Endothelial cell of umbilical vein (primary cell): ENCODE measurements at regions not wholly inside any gene's neighbourhood (a gene's known extent, or its start where the extent isn't known, plus 50 kb on each side); places are given as distances from the start of the nearest gene placed in this dataset.
A peak's percentile ranks its signal among the peaks of the same experiment; 100 is the strongest.

Experiments used
- BruUV-seq: library from RNA; stranded (reverse); fragments of 400-500 nt; replicated peaks from 2 replicates; lab custom pipeline; 2021; lab: Mats Ljungman, UMichigan
- CTCF ChIA-PET: fragments of 300-600, 350-600 bp; sonication (Branson Sonifier 250); formaldehyde crosslinking; loops from one replicate; lab custom pipeline; 2021; ENCODE audit warnings: antibody characterized with exemption, inconsistent platforms; lab: Charles Lee
- POLR2A ChIA-PET: fragments of 300-600, 350-600 bp; sonication (Branson Sonifier 250); formaldehyde crosslinking; loops from one replicate; lab custom pipeline; 2021; ENCODE audit warnings: antibody characterized with exemption, inconsistent platforms; lab: Charles Lee
- DNase-seq: peaks from one replicate; pipeline ENCODE4 v3.0.0-alpha.2; 2011; ENCODE audit warnings: low read depth, low spot score
- FAIRE-seq: peaks from 2 replicates; lab custom pipeline; 2011; peaks lifted over from hg19 to GRCh38; lab: Jason Lieb, UNC
- H2AFZ ChIP-seq: 2 replicates; pipeline ENCODE4 v1.6.0; 2012; ENCODE audit warnings: low read depth, low read length, control low read depth, inconsistent platforms
- H3K27ac ChIP-seq: 2 replicates; pipeline ENCODE4 v1.5.1; 2011; ENCODE audit warnings: low read depth, mild to moderate bottlenecking, control low read depth, low read length, moderate library complexity; ENCODE audit not compliant: insufficient read depth
- H3K27me3 ChIP-seq, 2 experiments: 2 replicates each; pipeline versions ENCODE4 v1.6.0 to v1.6.1; 2011; ENCODE audit warnings: low read length in 2 of 2, mixed read lengths in 1 of 2; ENCODE audit not compliant: control insufficient read depth in 2 of 2, insufficient read depth in 2 of 2
- H3K36me3 ChIP-seq, 2 experiments: 2 replicates in 1 of 2; 3 replicates in 1 of 2; pipeline ENCODE4 v1.5.1; 2011; ENCODE audit warnings: low read length in 2 of 2, mild to moderate bottlenecking in 1 of 2, moderate library complexity in 1 of 2; ENCODE audit not compliant: control insufficient read depth in 2 of 2, insufficient read depth in 2 of 2; ENCODE audit errors: extremely low read depth in 1 of 2
- H3K4me1 ChIP-seq: 3 replicates; pipeline ENCODE4 v1.5.1; 2011; ENCODE audit warnings: mild to moderate bottlenecking, low read length; ENCODE audit not compliant: control insufficient read depth, insufficient read depth; ENCODE audit errors: extremely low read depth
- H3K4me2 ChIP-seq: 2 replicates; pipeline ENCODE4 v1.6.1; 2011; ENCODE audit warnings: low read length, control low read depth, mixed read lengths; ENCODE audit not compliant: insufficient read depth
- H3K4me3 ChIP-seq, 3 experiments: fragments of 200-600 bp in 1 of 3; sonication (generic), shearing (Covaris generic) in 1 of 3; replicated peaks in 1 of 3; 2 replicates each; pipeline ENCODE4 v1.5.1; 2011 to 2016; ENCODE audit warnings: control low read depth in 3 of 3, low read length in 3 of 3, mild to moderate bottlenecking in 2 of 3, inconsistent platforms in 1 of 3, low read depth in 1 of 3, moderate library complexity in 1 of 3; ENCODE audit not compliant: insufficient read depth in 1 of 3
- H3K79me2 ChIP-seq: 2 replicates; pipeline ENCODE4 v1.6.0; 2012; ENCODE audit warnings: low read length, inconsistent platforms; ENCODE audit not compliant: control insufficient read depth, insufficient read depth
- H3K9ac ChIP-seq: replicated peaks from 2 replicates; pipeline ENCODE3; 2011; ENCODE audit warnings: low read length, control low read depth; ENCODE audit not compliant: insufficient read depth; ENCODE audit errors: extremely low read depth
- H3K9me1 ChIP-seq: replicated peaks from 3 replicates; pipeline ENCODE4 v1.6.0; 2011; ENCODE audit warnings: mild to moderate bottlenecking, low read length; ENCODE audit not compliant: control insufficient read depth, insufficient read depth; ENCODE audit errors: extremely low read depth
- H3K9me3 ChIP-seq: replicated peaks from 2 replicates; pipeline ENCODE4 v1.5.1; 2012; ENCODE audit warnings: low read length, inconsistent platforms; ENCODE audit not compliant: control insufficient read depth, insufficient read depth
- H4K20me1 ChIP-seq: replicated peaks from 2 replicates; pipeline ENCODE3; 2011; ENCODE audit warnings: mild to moderate bottlenecking, low read length; ENCODE audit not compliant: control insufficient read depth, insufficient read depth; ENCODE audit errors: extremely low read depth
- CTCF ChIP-seq, 2 donors: IDR thresholded peaks; 1 replicate in 1 of 2; 2 replicates in 1 of 2; pipeline ENCODE4 v1.5.1; 2011; ENCODE audit warnings: low read length in 2 of 2, mild to moderate bottlenecking in 2 of 2, moderate library complexity in 2 of 2, control low read depth in 1 of 2, inconsistent platforms in 1 of 2, low read depth in 1 of 2; ENCODE audit not compliant: insufficient read depth in 1 of 2; ENCODE audit errors: extremely low read depth in 1 of 2
- EZH2 ChIP-seq: IDR thresholded peaks from 2 replicates; pipeline ENCODE4 v1.6.1; 2012; ENCODE audit warnings: borderline replicate concordance, low read depth, mild to moderate bottlenecking, moderate library complexity, low read length, inconsistent platforms; ENCODE audit not compliant: severe bottlenecking
- FOS ChIP-seq: IDR thresholded peaks from 2 replicates; pipeline ENCODE4 v1.6.1; 2011; ENCODE audit warnings: mild to moderate bottlenecking, low read length, moderate library complexity, borderline replicate concordance; ENCODE audit not compliant: insufficient read depth
- GATA2 ChIP-seq: IDR thresholded peaks from 2 replicates; pipeline ENCODE4 v1.7.0; 2011; ENCODE audit warnings: low read depth, mild to moderate bottlenecking, moderate library complexity, mixed read lengths, low read length; ENCODE audit not compliant: insufficient read length, insufficient read depth
- JUN ChIP-seq: IDR thresholded peaks from 2 replicates; pipeline ENCODE4 v1.6.1; 2011; ENCODE audit warnings: borderline replicate concordance, low read depth; ENCODE audit not compliant: insufficient read length, insufficient read depth
- MAX ChIP-seq: IDR thresholded peaks from 2 replicates; pipeline ENCODE4 v1.6.1; 2011; ENCODE audit not compliant: insufficient read depth, insufficient read length
- MYC ChIP-seq: IDR thresholded peaks from one replicate; pipeline ENCODE4 v1.6.1; 2011; ENCODE audit warnings: mild to moderate bottlenecking, low read depth, low read length
- POLR2A ChIP-seq: IDR thresholded peaks from 2 replicates; pipeline ENCODE4 v1.6.1; 2012; ENCODE audit warnings: low read depth, mild to moderate bottlenecking, control low read depth, low read length
- POLR2AphosphoS5 ChIP-seq: IDR thresholded peaks from 2 replicates; pipeline ENCODE4 v1.6.1; 2012; ENCODE audit warnings: low read depth, mild to moderate bottlenecking, control low read depth, low read length, moderate library complexity; ENCODE audit not compliant: insufficient read depth
- dilution Hi-C: fragments of 300-500 bp; cut with MboI; formaldehyde crosslinking; loops from one replicate; pipeline ENCODE4 v1.15.0; 2019; ENCODE audit warnings: low sequenced_read_pairs; ENCODE audit not compliant: extremely low pct_ligation_motif_present
- intact Hi-C: fragments of 100-400 bp; cut with micrococcal nuclease; formaldehyde crosslinking; loops from one replicate; pipeline ENCODE4 v1.10.0; 2022

- no peaks in the 10 kb centered on the region for H3K79me2 ChIP-seq
- H3K27me3 ChIP-seq = no peaks in the 10 kb centered on the region
- no peaks in the 10 kb centered on the region for H4K20me1 ChIP-seq
- BruUV-seq = TSS peak; percentile 40
- H3K9ac ChIP-seq = no peak overlapping the region
- intact Hi-C loops = loop anchor here (1.0 to 10.0 kb wide), 3 partner anchors 45 to 359 kb away; no protein-coding TSS in a partner anchor
- peak overlapping the region; percentile 42 for H3K4me2 ChIP-seq
- H3K4me1 ChIP-seq = peaks cover 15% of the 10 kb centered on the region
- no peaks in the 10 kb centered on the region for H3K9me3 ChIP-seq
- dilution Hi-C loops = no loop called here
- peak overlapping the region; percentile 79 for H3K27ac ChIP-seq
- FAIRE-seq (no peak), DNase-seq (peak; percentile 85)
- no peaks in the 10 kb centered on the region for H3K36me3 ChIP-seq
- POLR2A ChIA-PET = no interaction called here
- H3K4me3 ChIP-seq = no peak overlapping the region
- H2AFZ ChIP-seq = peak overlapping the region; percentile 19
- TF ChIP-seq MAX = no peak
- TF ChIP-seq MYC = no peak
- TF ChIP-seq POLR2AphosphoS5 = no peak
- peak; percentile 85 for TF ChIP-seq FOS
- no peak for TF ChIP-seq EZH2
- peak; percentile 57 for TF ChIP-seq JUN
- CTCF ChIA-PET = interaction anchor here (0.7 to 2.0 kb wide), 2 partner anchors 11 to 394 kb away, joined by 3 to 5 read pairs; no protein-coding TSS in a partner anchor
- no peaks in the 10 kb centered on the region for H3K9me1 ChIP-seq
Observed at GRCh38 chr13:74825152-74825937, 656.6 kb downstream of the TBC1D4 start.

GRCh38 chr13:74820809-74821208 lies 661.2 kb downstream of the TBC1D4 start:
- CTCF ChIA-PET = no interaction called here
- no peak overlapping the region for H3K27ac ChIP-seq
- no peak for DNase-seq

More at GRCh38 chr13:74820809-74821208, 661.2 kb downstream of the TBC1D4 start:
- no peaks in the 10 kb centered on the region for H4K20me1 ChIP-seq
- intact Hi-C loops = loop anchor here (10.0 kb wide), 1 partner anchor 364 kb away; no protein-coding TSS in a partner anchor
- no peaks in the 10 kb centered on the region for H3K79me2 ChIP-seq
- H3K36me3 ChIP-seq = no peaks in the 10 kb centered on the region
- H3K4me1 ChIP-seq = peaks cover 10% of the 10 kb centered on the region
- TF ChIP-seq MYC = no peak
- no peak for TF ChIP-seq JUN
- no peak for TF ChIP-seq GATA2
- no peak for TF ChIP-seq FOS
- TF ChIP-seq POLR2AphosphoS5 = no peak
- TF ChIP-seq EZH2 = no peak
- no peak for TF ChIP-seq MAX
- TF ChIP-seq CTCF (IDR thresholded peaks at IDR 0.05; ENCODE audit: extremely low read depth in 1 of 2, insufficient read depth in 1 of 2, low read depth in 1 of 2, low read length in 2 of 2) = no peak
- no peak for TF ChIP-seq POLR2A
- H3K4me3 ChIP-seq = no peak overlapping the region
- no peak overlapping the region for H3K4me2 ChIP-seq
- H2AFZ ChIP-seq = no peak overlapping the region
- no peaks in the 10 kb centered on the region for H3K9me1 ChIP-seq
- H3K9ac ChIP-seq = no peak overlapping the region
- POLR2A ChIA-PET = no interaction called here
- no peak for FAIRE-seq
- H3K27me3 ChIP-seq = no peaks in the 10 kb centered on the region
- no peaks in the 10 kb centered on the region for H3K9me3 ChIP-seq
- dilution Hi-C loops = no loop called here
- no TSS peak for BruUV-seq
